ENCODE measurements at regions not wholly inside any gene's neighbourhood (a gene's known extent, or its start where the extent isn't known, plus 50 kb on each side); places are given as distances from the start of the nearest gene placed in this dataset.

GRCh38 chr20:59462249-59462648 lies 142.1 kb upstream of the PHACTR3 start:
- Histone ChIP-seq H3K4me1 (no peaks in the 10 kb centered on the region), H3K27ac (no peak overlapping the region), H3K36me3 (no peaks in the 10 kb centered on the region), H3K9me3 (no peaks in the 10 kb centered on the region), H3K27me3 (no peaks in the 10 kb centered on the region), H3K4me3 (no peak overlapping the region)
- DNase-seq (ENCODE audit: low spot score in 2 of 2): no peak
- intact Hi-C loops (cut with DNase I): no loop called here
- no peak for TF ChIP-seq CTCF (IDR thresholded peaks at IDR 0.05)

- DNase-seq (ENCODE audit: low spot score in 2 of 2): no peak
- no peaks in the 10 kb centered on the region for H3K27me3 ChIP-seq
- no peaks in the 10 kb centered on the region for H3K4me1 ChIP-seq
- TF ChIP-seq CTCF (IDR thresholded peaks at IDR 0.05): no peak
- no peak overlapping the region for H3K27ac ChIP-seq
- no peaks in the 10 kb centered on the region for H3K9me3 ChIP-seq
- no peaks in the 10 kb centered on the region for H3K36me3 ChIP-seq
- intact Hi-C loops (cut with DNase I): no loop called here
- H3K4me3 ChIP-seq: no peak overlapping the region
These were observed 140.8 kb upstream of the PHACTR3 start for GRCh38 chr20:59463541-59463940.

GRCh38 chr20:59466107-59466815 lies 138.1 kb upstream of the PHACTR3 start:
- intact Hi-C loops (cut with DNase I): no loop called here
- DNase-seq (ENCODE audit: low spot score in 2 of 2): no peak
- Histone ChIP-seq H3K9me3 (no peaks in the 10 kb centered on the region), H3K4me3 (no peak overlapping the region), H3K27me3 (no peaks in the 10 kb centered on the region), H3K4me1 (no peaks in the 10 kb centered on the region), H3K27ac (no peak overlapping the region), H3K36me3 (no peaks in the 10 kb centered on the region)
- no peak for TF ChIP-seq CTCF (IDR thresholded peaks at IDR 0.05)

- no peak for TF ChIP-seq CTCF (IDR thresholded peaks at IDR 0.05)
These were observed 135.5 kb upstream of the PHACTR3 start for GRCh38 chr20:59468831-59469230.

GRCh38 chr20:59469267-59470252 lies 134.8 kb upstream of the PHACTR3 start:
- H3K27me3 ChIP-seq: no peaks in the 10 kb centered on the region
- no peaks in the 10 kb centered on the region for H3K9me3 ChIP-seq
- no peaks in the 10 kb centered on the region for H3K36me3 ChIP-seq
- DNase-seq (ENCODE audit: low spot score in 2 of 2): no peak
- intact Hi-C loops (cut with DNase I): no loop called here
- H3K27ac ChIP-seq: no peak overlapping the region
- H3K4me1 ChIP-seq: no peaks in the 10 kb centered on the region
- no peak for TF ChIP-seq CTCF (IDR thresholded peaks at IDR 0.05)
- H3K4me3 ChIP-seq: no peak overlapping the region

More at GRCh38 chr20:59468831-59469230, 135.5 kb upstream of the PHACTR3 start:
- H3K27ac ChIP-seq: no peak overlapping the region
- H3K4me1 ChIP-seq: no peaks in the 10 kb centered on the region
- DNase-seq (ENCODE audit: low spot score in 2 of 2): no peak
- H3K9me3 ChIP-seq: no peaks in the 10 kb centered on the region
- intact Hi-C loops (cut with DNase I): no loop called here
- no peak overlapping the region for H3K4me3 ChIP-seq
- H3K36me3 ChIP-seq: no peaks in the 10 kb centered on the region
- no peaks in the 10 kb centered on the region for H3K27me3 ChIP-seq

Measured in ascending aorta (tissue), 2 donors.